ENCODE measurements at regions not wholly inside any gene's neighbourhood (a gene's known extent, or its start where the extent isn't known, plus 50 kb on each side); places are given as distances from the start of the nearest gene placed in this dataset.

DNA sequence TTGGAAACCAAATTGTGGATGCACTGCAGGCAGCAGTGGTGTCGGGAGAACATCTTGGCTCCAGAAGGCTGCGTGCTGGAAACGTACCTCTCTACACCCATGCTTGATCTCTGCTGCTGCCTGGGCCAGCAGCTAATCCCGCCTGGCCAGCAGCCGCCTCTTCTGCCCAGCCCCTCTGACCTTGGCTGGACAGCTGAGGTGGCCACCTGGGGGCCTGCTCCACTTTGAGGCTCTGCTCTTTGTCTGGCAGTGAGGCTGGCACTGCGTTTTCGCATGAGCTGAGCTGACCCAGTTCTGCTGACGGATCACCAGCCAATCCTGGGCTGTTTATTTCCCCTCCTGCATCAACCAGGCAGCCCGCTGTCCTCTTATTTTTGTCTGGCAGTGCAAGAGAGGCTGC, 154.9 kb downstream of the TENT4A start:
- H3K36me3 ChIP-seq (ENCODE audit: control insufficient read depth, insufficient read depth, low read length): no peaks in the 10 kb centered on the region
- H3K27ac ChIP-seq (ENCODE audit: insufficient read depth, low read length, poor library complexity, severe bottlenecking): no peak overlapping the region
- H3K27me3 ChIP-seq (replicated peaks; ENCODE audit: control insufficient read depth, insufficient read depth, low read length, poor library complexity, severe bottlenecking): no peaks in the 10 kb centered on the region
- no peaks in the 10 kb centered on the region for H3K9me3 ChIP-seq (ENCODE audit: control insufficient read depth, low read length)
- no peaks in the 10 kb centered on the region for H3K4me1 ChIP-seq (ENCODE audit: control insufficient read depth, insufficient read depth, low read length, poor library complexity, severe bottlenecking)
- no peak overlapping the region for H3K4me3 ChIP-seq (ENCODE audit: insufficient read depth, low read depth, low read length, poor library complexity, severe bottlenecking)
- DNase-seq: no peak

DNA sequence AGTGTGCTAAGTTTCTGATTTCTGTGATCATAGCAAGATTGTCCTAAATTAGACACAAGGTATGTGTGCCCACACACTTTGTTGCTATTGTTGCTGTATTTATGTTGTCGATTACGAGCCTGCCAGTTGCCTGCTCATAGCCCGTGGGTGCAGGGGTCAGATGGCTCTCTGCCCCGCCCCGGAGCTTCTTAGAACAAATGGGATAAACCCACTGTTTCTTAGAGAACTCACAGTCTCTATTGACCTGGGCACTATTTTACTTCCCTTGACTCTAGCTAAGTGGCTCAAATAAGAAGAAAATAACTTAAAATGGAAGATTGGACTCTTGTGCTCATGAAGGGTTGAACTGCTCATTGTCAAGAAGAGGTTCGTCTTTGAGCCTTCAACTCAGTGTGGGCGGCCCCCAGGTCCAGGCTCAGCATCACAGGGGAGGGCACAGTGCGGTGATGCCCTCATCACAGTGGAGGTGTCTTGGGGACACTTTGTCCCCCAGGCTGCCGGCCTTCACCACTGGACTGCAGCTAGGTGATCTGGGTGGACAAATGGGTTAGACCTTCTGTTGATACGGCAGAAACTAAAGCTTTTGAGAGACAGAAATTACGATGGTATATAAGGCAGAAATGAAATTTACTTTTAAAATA, 155.5 kb downstream of the TENT4A start:
- H3K4me1 ChIP-seq (ENCODE audit: control insufficient read depth, insufficient read depth, low read length, poor library complexity, severe bottlenecking): no peaks in the 10 kb centered on the region
- H3K9me3 ChIP-seq (ENCODE audit: control insufficient read depth, low read length): no peaks in the 10 kb centered on the region
- no peaks in the 10 kb centered on the region for H3K27me3 ChIP-seq (replicated peaks; ENCODE audit: control insufficient read depth, insufficient read depth, low read length, poor library complexity, severe bottlenecking)
- H3K27ac ChIP-seq (ENCODE audit: insufficient read depth, low read length, poor library complexity, severe bottlenecking): no peak overlapping the region
- DNase-seq: no peak
- no peak overlapping the region for H3K4me3 ChIP-seq (ENCODE audit: insufficient read depth, low read depth, low read length, poor library complexity, severe bottlenecking)
- no peaks in the 10 kb centered on the region for H3K36me3 ChIP-seq (ENCODE audit: control insufficient read depth, insufficient read depth, low read length)

DNA sequence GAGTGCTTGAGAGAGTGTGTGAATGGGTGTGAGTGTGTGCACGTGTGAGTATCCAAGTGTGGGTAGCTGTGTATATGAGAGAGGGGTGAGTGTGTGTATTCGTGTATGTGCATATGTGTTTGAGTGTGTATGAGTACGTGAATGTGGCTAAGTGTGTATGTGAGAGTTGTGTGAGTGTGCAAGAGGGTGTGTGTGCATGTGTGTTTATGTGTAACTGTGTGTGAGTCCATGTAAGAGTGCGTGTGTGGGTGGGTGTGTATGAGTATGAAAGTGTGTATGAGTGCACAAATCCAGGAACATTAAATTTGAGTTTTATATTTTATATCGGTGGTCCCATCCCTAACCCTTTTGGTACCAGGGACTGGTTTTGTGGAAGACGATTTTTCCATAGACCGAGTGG, 156.4 kb downstream of the TENT4A start:
- Histone ChIP-seq H3K36me3 (ENCODE audit: control insufficient read depth, insufficient read depth, low read length) (no peaks in the 10 kb centered on the region), H3K27ac (ENCODE audit: insufficient read depth, low read length, poor library complexity, severe bottlenecking) (no peak overlapping the region), H3K4me3 (ENCODE audit: insufficient read depth, low read depth, low read length, poor library complexity, severe bottlenecking) (no peak overlapping the region), H3K27me3 (replicated peaks; ENCODE audit: control insufficient read depth, insufficient read depth, low read length, poor library complexity, severe bottlenecking) (no peaks in the 10 kb centered on the region), H3K4me1 (ENCODE audit: control insufficient read depth, insufficient read depth, low read length, poor library complexity, severe bottlenecking) (no peaks in the 10 kb centered on the region), H3K9me3 (ENCODE audit: control insufficient read depth, low read length) (no peaks in the 10 kb centered on the region)
- no peak for DNase-seq

DNA sequence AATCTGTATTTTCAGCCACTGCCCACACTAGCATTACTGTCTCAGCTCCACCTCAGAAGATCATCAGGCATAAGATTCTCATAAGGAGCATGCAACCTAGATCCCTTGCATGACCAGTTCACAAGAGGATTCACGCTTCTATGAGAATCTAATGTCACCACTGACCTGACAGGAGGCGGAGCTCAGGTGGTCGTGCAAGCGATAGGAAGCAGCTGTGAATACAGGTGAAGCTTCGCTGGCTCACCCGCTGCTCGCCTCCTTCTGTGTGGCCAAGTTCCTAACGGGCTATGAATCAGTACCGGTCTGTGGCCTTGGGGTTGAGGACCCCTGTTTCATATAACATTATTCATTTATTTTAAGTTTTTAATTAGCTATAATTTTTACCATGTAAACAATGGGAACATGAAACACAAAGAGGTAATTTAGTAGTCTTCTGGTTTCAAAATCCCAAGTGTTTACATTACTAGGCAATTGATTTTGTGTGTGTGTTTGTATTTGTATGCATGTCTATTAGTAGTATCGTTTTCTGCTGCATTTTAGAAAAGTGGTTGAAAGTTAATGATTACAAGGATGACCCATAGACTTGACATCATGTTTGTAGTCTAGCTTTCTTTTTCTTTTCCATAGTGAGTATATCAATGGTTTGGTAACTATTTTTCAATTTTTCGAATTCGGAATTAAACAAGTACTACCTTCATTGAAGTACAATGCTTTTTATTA, 159.4 kb downstream of the TENT4A start:
- H3K9me3 ChIP-seq (ENCODE audit: control insufficient read depth, low read length): no peaks in the 10 kb centered on the region
- H3K4me3 ChIP-seq (ENCODE audit: insufficient read depth, low read depth, low read length, poor library complexity, severe bottlenecking): no peak overlapping the region
- DNase-seq: no peak
- H3K27ac ChIP-seq (ENCODE audit: insufficient read depth, low read length, poor library complexity, severe bottlenecking): no peak overlapping the region
- H3K4me1 ChIP-seq (ENCODE audit: control insufficient read depth, insufficient read depth, low read length, poor library complexity, severe bottlenecking): no peaks in the 10 kb centered on the region
- no peaks in the 10 kb centered on the region for H3K27me3 ChIP-seq (replicated peaks; ENCODE audit: control insufficient read depth, insufficient read depth, low read length, poor library complexity, severe bottlenecking)
- H3K36me3 ChIP-seq (ENCODE audit: control insufficient read depth, insufficient read depth, low read length): no peaks in the 10 kb centered on the region

DNA sequence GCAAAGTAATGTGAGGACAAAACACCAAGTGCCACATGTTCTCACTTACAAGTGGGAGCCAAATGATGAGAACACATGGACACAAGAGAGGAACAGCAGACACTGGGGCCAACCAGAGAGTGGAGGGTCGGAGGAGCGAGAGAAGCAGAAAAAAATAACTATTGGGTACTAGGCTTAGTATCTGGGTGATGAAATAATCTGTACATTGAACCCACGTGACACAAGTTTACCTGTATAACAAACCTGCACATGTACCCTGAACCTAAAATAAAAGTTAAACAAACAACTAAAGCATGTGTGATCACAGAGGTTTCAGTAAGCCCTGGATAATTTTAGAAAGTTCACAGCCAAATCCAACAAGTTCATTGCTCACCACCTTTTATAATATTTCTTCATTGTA, 160.1 kb downstream of the TENT4A start:
- no peak overlapping the region for H3K4me3 ChIP-seq (ENCODE audit: insufficient read depth, low read depth, low read length, poor library complexity, severe bottlenecking)
- DNase-seq: no peak
- H3K27ac ChIP-seq (ENCODE audit: insufficient read depth, low read length, poor library complexity, severe bottlenecking): no peak overlapping the region
- H3K9me3 ChIP-seq (ENCODE audit: control insufficient read depth, low read length): no peaks in the 10 kb centered on the region
- no peaks in the 10 kb centered on the region for H3K36me3 ChIP-seq (ENCODE audit: control insufficient read depth, insufficient read depth, low read length)
- no peaks in the 10 kb centered on the region for H3K27me3 ChIP-seq (replicated peaks; ENCODE audit: control insufficient read depth, insufficient read depth, low read length, poor library complexity, severe bottlenecking)
- no peaks in the 10 kb centered on the region for H3K4me1 ChIP-seq (ENCODE audit: control insufficient read depth, insufficient read depth, low read length, poor library complexity, severe bottlenecking)

DNA sequence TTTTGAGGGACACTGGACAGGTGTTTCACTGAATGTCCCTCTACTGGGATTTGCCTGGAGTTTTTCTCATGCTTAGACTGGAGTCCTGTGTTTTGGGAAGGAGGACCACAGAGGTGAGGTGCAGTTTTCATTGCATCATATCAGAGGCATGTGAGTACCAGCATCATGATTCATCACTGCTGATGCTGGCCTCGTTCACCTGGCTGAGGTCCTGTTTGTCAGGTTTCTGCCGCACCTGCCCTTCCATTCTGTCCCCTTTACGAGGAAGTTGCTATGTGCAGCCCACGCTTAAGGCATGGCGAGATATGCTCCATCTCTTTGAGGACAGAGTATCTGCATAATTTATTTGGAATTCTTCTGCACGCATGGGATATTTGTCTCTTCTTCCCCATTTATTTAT, 162.1 kb downstream of the TENT4A start:
- no peak overlapping the region for H3K27ac ChIP-seq (ENCODE audit: insufficient read depth, low read length, poor library complexity, severe bottlenecking)
- no peaks in the 10 kb centered on the region for H3K27me3 ChIP-seq (replicated peaks; ENCODE audit: control insufficient read depth, insufficient read depth, low read length, poor library complexity, severe bottlenecking)
- no peaks in the 10 kb centered on the region for H3K4me1 ChIP-seq (ENCODE audit: control insufficient read depth, insufficient read depth, low read length, poor library complexity, severe bottlenecking)
- no peak overlapping the region for H3K4me3 ChIP-seq (ENCODE audit: insufficient read depth, low read depth, low read length, poor library complexity, severe bottlenecking)
- DNase-seq: no peak
- no peaks in the 10 kb centered on the region for H3K9me3 ChIP-seq (ENCODE audit: control insufficient read depth, low read length)
- no peaks in the 10 kb centered on the region for H3K36me3 ChIP-seq (ENCODE audit: control insufficient read depth, insufficient read depth, low read length)

DNA sequence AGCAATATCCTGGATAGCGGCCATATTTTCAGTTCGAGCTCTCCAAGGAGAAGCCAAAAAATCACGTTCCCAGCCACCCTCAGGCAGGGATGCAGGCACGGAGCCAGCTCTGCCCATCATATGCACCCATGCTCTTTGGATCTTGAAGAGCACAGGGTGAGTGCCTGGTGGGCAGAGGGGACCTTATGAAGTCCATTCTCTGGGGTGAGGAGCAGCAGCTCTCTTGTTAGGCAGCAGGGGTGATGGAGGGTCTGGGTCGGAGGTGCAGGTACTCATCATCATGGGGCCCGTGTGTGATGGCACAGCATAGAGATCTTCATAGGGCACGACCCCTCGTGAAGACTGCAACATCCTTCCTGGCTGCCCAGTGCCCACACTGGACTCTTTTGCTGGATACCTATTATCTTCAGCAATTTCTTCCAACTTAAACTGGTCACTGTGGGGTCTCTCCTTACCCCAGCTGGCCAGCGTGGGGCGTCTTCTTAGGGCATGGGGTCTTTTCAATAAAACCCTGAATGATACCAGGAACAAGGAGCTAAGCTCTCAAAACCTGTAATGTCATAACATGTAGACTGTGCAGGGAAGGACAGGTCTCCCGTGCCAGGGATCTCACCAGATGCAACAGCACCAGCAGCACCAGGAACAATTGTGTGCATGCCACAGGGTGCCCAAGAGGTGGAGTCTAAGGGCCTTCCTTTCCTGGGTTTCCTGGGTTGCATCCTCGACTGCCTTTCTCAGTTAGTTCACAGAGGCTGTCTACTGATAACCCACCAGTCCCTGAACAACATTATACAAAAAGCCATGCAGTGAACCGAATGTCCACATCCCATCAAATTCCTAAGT, 165.0 kb downstream of the TENT4A start:
- Histone ChIP-seq H3K27ac (ENCODE audit: insufficient read depth, low read length, poor library complexity, severe bottlenecking) (no peak overlapping the region), H3K4me1 (ENCODE audit: control insufficient read depth, insufficient read depth, low read length, poor library complexity, severe bottlenecking) (no peaks in the 10 kb centered on the region), H3K36me3 (ENCODE audit: control insufficient read depth, insufficient read depth, low read length) (no peaks in the 10 kb centered on the region), H3K27me3 (replicated peaks; ENCODE audit: control insufficient read depth, insufficient read depth, low read length, poor library complexity, severe bottlenecking) (no peaks in the 10 kb centered on the region), H3K9me3 (ENCODE audit: control insufficient read depth, low read length) (no peaks in the 10 kb centered on the region), H3K4me3 (ENCODE audit: insufficient read depth, low read depth, low read length, poor library complexity, severe bottlenecking) (no peak overlapping the region)
- DNase-seq: no peak

DNA sequence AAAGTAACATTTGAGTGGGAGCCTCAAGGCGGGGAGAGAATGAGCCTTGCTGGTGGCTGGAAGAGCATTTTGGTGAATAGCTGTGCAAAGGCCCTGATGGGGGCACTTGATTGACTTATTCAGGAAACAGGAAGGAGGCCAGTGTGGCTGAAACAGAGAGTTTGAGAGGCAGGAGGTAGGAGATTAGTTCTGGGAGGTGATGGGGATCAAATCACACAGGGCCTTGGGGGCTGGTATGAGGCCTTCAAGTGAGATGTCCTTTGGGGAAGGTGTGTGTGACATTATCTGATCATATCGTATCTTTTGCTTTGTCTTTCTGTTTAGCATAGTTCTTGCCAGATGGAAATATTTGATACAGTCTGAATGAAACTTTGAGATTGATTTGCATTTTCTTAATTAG, 172.3 kb downstream of the TENT4A start:
- Histone ChIP-seq H3K36me3 (ENCODE audit: control insufficient read depth, insufficient read depth, low read length) (no peaks in the 10 kb centered on the region), H3K27ac (ENCODE audit: insufficient read depth, low read length, poor library complexity, severe bottlenecking) (no peak overlapping the region), H3K4me1 (ENCODE audit: control insufficient read depth, insufficient read depth, low read length, poor library complexity, severe bottlenecking) (no peaks in the 10 kb centered on the region), H3K9me3 (ENCODE audit: control insufficient read depth, low read length) (peaks cover 11% of the 10 kb centered on the region), H3K4me3 (ENCODE audit: insufficient read depth, low read depth, low read length, poor library complexity, severe bottlenecking) (no peak overlapping the region), H3K27me3 (replicated peaks; ENCODE audit: control insufficient read depth, insufficient read depth, low read length, poor library complexity, severe bottlenecking) (no peaks in the 10 kb centered on the region)
- DNase-seq: no peak

DNA sequence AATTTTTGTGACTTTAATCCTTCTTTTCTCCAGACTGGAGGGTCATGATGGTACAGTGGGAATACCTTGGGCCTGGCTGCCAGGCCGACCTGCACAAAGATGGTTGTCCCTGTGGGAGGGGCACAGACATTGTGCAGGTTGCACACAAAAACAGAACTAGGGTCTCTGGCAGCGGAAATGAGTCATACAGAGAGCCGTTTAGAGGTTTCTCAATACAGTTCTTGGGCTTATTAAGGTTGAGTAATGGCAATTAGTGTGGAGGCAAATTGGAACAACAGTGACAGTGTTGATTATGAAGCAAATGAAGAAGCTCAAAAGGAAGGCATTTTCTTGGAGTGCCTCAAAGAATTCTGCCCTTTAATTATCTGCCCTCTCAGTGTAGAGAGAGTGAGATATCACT, 173.6 kb downstream of the TENT4A start:
- H3K9me3 ChIP-seq (ENCODE audit: control insufficient read depth, low read length): peaks cover 11% of the 10 kb centered on the region
- no peaks in the 10 kb centered on the region for H3K4me1 ChIP-seq (ENCODE audit: control insufficient read depth, insufficient read depth, low read length, poor library complexity, severe bottlenecking)
- no peaks in the 10 kb centered on the region for H3K27me3 ChIP-seq (replicated peaks; ENCODE audit: control insufficient read depth, insufficient read depth, low read length, poor library complexity, severe bottlenecking)
- no peaks in the 10 kb centered on the region for H3K36me3 ChIP-seq (ENCODE audit: control insufficient read depth, insufficient read depth, low read length)
- no peak for DNase-seq
- no peak overlapping the region for H3K27ac ChIP-seq (ENCODE audit: insufficient read depth, low read length, poor library complexity, severe bottlenecking)
- no peak overlapping the region for H3K4me3 ChIP-seq (ENCODE audit: insufficient read depth, low read depth, low read length, poor library complexity, severe bottlenecking)

DNA sequence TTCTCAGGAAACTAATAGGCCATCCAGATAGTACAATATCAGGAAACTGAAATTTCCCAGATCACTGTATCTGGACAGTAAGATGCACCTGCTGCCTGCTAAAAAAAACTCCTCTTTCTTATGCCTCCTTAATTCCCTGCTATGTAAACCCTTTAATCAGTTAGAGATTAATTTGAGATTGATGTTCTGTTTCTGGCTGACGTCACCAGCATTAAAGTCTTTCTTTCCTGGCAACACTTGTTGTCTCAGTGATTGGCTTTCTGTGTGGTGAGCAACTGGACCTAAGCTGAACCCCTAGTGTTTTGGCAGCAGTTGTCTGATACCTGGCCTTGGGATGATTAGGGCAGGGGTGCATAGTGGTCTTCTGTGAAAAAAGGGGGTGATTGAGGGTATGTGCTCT, 175.8 kb downstream of the TENT4A start:
- no peaks in the 10 kb centered on the region for H3K36me3 ChIP-seq (ENCODE audit: control insufficient read depth, insufficient read depth, low read length)
- DNase-seq: no peak

More for the DNA sequence above, 175.8 kb downstream of the TENT4A start:
- Histone ChIP-seq H3K4me1 (ENCODE audit: control insufficient read depth, insufficient read depth, low read length, poor library complexity, severe bottlenecking) (no peaks in the 10 kb centered on the region), H3K27me3 (replicated peaks; ENCODE audit: control insufficient read depth, insufficient read depth, low read length, poor library complexity, severe bottlenecking) (no peaks in the 10 kb centered on the region), H3K27ac (ENCODE audit: insufficient read depth, low read length, poor library complexity, severe bottlenecking) (no peak overlapping the region), H3K4me3 (ENCODE audit: insufficient read depth, low read depth, low read length, poor library complexity, severe bottlenecking) (no peak overlapping the region), H3K9me3 (ENCODE audit: control insufficient read depth, low read length) (peaks cover 11% of the 10 kb centered on the region)
